HG02571 (cell line): ENCODE measurements at regions not wholly inside any gene's neighbourhood (a gene's known extent, or its start where the extent isn't known, plus 50 kb on each side); places are given as distances from the start of the nearest gene placed in this dataset.
"Not testable (repeated sequence)": the region's sequence is repeated elsewhere in the genome, so short reads cannot be mapped to it uniquely, and the experiment has no call there.

Source experiments
- ATAC-seq: cut with Tn5 transposase; IDR thresholded peaks from one replicate; pipeline ENCODE4 v1.9.1; 2021; ENCODE audit warnings: mild to moderate bottlenecking, moderate library complexity; ENCODE audit not compliant: unreplicated experiment

- ATAC-seq: no peak
These were observed 337.8 kb downstream of the THBS2 start for GRCh38 chr6:168915855-168916254.

DNA sequence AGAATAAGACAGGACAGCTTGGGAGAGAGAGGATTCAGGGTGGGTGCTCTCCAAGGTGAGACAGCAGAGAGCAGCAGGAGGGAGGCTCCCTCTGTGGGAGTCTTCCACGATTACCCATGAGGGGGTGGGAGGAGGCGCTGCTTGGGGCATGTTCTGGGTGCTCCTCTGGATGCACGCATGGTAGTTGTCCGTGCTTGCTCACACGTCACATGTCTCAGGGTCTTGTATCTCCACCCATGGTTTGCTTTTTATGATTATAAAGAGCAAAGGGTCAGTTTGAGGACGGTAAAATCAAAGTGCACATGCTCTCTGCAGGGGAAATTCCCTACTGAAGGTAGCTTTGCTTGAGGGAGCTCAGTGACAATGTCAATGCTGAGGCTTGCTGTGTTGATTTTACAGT, 338.4 kb downstream of the THBS2 start:
- no peak for ATAC-seq

GRCh38 chr6:168913866-168914469, 339.7 kb downstream of the THBS2 start:
- no peak for ATAC-seq

GRCh38 chr6:168913231-168913865, 340.3 kb downstream of the THBS2 start:
- not testable (repeated sequence) for ATAC-seq

- no peak for ATAC-seq
These were observed 344.4 kb downstream of the THBS2 start for GRCh38 chr6:168909288-168909687.

GRCh38 chr6:168908887-168909286, 344.8 kb downstream of the THBS2 start:
- ATAC-seq: no peak

DNA sequence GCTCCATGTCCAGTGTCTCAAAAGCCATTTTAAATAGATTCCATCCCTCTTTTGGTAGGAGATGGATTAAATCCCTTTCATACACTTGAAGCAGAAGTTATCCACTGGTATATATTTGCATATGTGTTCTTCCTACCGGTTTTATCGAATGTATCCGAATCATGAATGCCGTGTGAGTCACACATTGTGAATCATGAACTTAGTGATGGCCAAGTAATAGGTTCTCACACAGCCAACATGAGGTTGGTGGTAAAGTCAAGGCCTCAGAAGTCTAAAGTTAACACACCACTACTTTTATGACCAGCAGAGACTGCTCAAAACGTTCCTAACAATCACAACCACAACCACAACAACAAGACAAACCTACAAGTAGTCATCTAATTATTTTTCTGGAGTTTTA, 345.5 kb downstream of the THBS2 start:
- no peak for ATAC-seq

GRCh38 chr6:168906391-168906790, 347.3 kb downstream of the THBS2 start:
- ATAC-seq: no peak

GRCh38 chr6:168905451-168906090, 348.1 kb downstream of the THBS2 start:
- no peak for ATAC-seq

DNA sequence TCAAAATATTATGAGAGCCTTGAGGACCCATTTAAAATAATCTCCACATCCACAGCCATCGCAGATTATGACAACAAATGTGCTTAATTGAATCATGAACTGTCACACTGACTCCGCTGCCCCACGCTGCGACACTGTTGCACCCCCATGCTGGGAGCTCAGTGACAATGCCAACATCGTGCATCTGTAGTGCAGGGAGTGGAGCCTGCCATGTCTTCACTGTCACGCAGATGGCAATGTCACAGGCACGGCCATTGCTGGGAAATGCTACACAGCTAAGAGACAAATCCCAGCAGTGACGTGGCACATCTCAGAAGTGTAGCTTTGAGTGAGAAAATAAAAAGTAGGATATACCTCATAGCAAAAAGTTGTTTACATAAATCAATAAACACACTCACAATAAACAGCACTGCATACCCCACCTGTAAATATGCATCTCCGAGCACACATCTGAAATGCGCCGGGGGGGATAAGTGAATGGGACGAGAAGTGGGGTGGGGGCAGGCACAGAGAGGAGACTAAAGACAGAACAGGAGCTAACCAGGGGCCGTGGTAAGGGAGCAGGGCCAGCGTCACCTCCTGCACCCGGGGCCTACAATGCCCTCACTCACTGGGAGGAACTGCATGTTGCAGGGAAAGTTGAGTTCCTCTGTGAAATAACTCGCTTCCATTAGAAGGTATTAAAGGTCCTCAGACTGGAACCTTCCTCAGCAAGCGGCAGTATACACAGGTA, 349.9 kb downstream of the THBS2 start:
- ATAC-seq: no peak

DNA sequence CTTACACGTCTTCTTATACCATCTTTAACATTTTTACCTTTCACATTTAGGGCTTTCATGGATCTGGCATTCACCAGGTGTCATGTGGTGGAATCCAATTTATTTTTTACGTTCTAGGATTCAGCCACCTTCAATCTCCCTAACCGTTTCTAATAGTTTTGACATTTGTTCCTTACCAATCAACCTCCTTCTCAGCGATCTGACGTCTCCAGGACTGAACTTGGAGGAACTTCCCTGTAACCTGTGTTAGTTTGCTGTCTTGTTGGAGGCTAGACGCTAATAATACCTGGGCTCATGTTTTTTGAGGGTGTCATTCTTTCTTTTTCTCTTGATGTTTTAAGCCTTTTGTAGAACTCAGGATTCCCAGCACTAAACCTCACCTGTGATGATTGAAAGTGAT, 351.6 kb downstream of the THBS2 start:
- no peak for ATAC-seq

DNA sequence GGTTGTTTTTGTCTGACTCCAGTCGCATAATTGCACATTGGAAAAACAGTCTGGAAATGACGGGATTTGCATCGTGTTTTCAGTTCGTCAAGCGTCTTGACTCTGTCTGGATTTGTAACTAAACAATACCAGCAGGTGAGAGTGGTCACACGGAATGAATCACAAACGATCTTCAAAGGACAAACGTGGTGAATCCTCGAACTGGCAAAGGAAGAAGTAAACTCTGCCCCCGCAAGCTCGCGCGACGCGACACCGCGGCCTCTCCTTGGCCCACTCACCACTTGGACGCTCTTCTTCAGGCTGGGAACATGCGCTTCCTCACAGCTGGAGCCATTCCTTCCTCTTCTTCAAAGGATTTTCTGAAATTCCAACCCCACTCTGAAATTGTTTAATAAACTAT, 352.6 kb downstream of the THBS2 start:
- ATAC-seq: no peak

DNA sequence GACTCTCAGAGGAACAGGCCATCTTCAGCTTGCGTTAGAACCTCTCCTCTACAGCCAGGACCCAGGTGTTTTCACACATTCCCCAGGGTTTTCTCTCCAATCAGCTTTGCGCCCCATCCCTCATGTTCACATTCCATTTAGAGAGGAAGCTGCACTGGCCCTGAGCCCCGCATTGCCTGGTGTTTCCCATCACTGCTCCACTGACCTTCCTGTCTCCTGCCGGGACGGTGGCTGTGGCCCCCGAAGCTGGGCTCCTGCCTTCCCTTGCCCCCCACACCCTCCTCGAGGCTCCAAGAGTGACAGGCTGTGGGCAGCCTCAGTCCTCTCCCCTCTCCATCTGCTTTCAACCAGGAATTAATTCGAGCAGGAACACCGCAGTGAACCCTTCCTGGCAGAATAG, 357.3 kb downstream of the THBS2 start:
- ATAC-seq: no peak

DNA sequence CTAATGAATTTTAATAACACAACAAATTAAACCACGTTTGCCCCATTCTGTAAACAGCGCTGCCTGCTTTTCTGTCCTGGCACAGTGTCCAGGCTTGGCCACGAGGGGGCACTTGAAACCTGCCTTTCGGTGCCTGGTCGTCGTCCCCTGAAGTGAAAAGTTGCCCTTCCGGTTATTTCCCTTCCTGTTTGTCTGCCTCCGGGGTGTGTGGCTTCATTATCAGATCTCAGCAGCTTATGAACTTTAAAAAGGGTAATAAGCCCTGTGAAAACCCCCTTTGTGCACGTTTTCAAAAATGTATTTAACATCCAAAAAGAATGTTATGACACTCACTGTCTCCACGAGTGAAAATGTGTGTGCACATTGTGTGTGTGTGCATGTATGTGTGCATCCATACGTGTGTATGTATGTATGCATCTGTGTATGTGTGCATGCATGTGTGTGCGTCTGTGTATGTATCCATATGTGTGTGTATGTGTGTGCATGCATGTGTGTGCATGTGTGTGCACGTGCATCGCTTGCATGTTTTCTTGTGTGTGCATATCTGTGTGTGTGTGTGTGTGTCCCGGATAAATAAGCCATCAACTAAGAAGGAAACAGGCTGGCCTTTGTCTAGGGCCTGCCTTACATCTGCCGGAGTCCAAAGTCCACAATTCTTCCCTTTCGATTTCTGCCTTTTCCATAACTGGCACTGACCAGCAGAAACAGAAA, 358.4 kb downstream of the THBS2 start:
- peak; percentile 85 for ATAC-seq

GRCh38 chr6:168892031-168892430, 361.6 kb downstream of the THBS2 start:
- ATAC-seq: no peak

DNA sequence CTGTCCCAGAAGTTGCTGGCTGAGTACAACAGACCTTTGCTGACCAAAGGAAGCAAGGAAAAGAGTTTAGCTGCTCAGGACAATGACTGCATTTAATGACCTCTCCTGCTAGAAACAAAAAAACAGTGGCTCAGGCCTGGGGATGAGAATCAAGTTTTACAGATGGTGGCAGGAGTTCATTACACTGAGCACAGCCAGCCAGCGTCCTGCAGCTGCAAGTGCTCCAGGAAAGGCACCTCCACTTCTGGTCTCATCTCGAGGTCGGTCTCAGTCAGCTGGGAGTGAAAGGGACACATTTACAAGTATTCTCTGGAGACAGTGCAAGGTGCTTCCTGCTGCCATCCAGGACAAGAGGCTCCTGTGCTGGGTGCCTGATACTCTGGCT, 362.7 kb downstream of the THBS2 start:
- ATAC-seq: no peak

- ATAC-seq: no peak
These were observed 363.2 kb downstream of the THBS2 start for GRCh38 chr6:168890306-168890980.

DNA sequence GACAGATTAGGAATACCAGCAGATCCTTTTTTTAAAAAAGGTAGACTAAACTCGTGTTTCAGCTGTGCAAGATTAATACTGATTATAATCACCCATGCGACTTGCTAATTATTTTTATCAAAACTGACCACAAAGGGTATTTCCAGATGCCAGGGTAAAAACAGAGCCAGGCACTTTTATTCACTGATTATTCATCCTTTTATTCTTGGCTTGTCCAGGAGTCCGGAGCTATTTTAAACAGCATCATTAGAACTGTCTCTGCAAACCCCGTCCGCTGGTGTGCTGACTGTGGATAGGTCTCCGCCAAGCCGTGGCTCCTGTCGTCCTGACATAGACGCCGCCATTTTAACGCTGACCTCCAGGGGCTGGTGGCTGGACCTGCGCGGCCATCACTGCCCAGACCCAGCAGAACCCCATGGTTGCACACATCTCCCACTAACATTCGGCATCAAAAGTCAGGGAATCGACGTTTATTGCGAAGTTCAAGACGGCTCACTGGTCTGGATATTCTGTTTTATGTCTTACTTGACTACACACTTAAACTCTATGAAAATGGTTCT, 364.8 kb downstream of the THBS2 start:
- ATAC-seq: no peak

GRCh38 chr6:168888102-168888501, 365.5 kb downstream of the THBS2 start:
- ATAC-seq: no peak

DNA sequence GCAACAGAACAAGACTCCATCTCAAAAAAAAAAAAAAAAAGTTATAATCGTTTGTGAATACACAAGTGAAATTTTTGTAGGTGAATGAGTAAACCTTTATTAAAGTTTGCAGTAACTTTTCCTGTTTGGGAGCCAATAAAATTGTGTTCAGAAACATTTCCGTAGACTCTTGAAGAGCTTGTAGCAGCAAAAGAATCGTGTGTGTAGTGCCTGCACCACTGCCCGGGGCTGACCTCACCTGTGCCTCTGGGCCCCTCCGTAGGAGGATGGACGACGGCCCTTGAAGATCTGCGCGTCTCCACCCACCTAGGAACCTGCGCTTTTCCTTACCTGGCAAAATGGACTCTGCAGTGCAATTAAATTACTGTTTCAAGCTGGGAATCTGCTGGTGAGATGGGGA, 366.0 kb downstream of the THBS2 start:
- no peak for ATAC-seq
